HPDE6-E6E7 (cell line): ENCODE measurements at regions not wholly inside any gene's neighbourhood (a gene's known extent, or its start where the extent isn't known, plus 50 kb on each side); places are given as distances from the start of the nearest gene placed in this dataset.

ENCODE experiments used
- DNase-seq: peaks from one replicate; pipeline ENCODE4 v3.0.0; 2011; ENCODE audit warnings: missing footprints; ENCODE audit errors: extremely low spot score

DNA sequence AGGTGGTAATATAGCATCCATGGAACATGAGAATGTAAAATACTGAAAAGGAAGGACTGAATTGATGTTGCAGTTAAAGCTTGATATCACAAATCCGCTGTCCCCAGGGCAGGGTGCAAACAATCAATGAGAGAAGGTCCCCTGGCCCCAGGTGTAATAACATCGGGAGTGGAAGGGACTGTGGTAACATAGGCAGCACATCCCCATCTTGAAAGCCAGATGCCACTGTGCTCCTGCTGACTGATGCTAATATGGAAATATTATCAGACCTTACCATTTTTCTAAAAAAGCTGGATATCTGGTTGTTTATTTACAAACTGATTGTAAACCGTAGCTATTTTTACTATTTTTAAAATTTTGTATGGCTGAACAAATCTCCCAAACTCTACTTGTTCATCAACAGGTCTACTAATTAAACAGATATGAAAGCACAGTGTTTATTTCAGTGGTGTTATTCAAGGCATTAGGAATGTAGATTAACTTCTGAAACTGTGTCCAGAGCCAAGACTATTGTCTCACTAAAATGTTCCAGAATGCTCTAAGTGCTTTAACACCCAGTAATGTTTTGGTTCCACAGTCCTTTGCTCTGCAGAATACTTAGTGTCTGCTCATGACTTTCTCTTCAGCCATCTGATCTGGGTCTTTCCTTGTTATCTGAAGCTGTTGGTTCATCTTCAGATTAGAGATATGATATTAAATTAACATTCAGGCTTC lies 386.0 kb upstream of the RARB start:
- DNase-seq: no peak

DNA sequence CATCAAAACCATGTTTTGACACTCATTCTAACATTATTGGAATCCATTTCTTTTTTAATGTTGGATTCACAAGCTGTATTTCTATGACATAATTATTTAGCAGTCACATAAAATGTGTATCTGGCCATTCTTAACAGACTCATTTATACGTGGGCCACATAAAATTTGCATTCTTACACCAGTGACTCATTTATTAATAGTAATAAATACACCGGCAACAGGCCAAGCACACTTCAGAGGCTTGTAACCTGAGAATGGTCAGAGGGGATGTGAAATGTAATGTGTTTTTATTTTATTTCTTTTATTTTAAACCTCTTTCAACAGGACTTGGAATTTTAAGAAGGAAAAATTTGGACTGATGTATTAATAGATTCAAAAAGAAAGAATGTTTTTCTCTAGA lies 384.9 kb upstream of the RARB start:
- DNase-seq: no peak

DNA sequence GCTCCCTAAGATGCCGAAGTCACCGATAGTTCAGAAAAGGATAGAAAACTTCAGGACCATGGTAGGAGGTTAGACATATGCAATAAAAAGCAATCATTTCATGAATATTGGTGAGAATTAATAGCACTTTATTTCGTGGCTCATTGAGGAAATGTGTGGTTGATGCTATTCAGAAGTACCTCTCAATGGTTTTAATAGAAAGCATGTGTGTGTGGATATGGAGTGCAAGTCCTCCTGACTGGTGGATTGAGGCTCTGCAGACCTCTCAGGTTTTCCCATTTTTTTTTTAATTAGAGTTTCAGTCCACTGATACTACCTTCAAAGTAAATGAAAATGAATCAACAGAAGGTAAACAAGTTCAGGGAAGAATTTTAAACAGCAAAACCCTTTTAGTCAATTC lies 384.3 kb upstream of the RARB start:
- DNase-seq: no peak

DNA sequence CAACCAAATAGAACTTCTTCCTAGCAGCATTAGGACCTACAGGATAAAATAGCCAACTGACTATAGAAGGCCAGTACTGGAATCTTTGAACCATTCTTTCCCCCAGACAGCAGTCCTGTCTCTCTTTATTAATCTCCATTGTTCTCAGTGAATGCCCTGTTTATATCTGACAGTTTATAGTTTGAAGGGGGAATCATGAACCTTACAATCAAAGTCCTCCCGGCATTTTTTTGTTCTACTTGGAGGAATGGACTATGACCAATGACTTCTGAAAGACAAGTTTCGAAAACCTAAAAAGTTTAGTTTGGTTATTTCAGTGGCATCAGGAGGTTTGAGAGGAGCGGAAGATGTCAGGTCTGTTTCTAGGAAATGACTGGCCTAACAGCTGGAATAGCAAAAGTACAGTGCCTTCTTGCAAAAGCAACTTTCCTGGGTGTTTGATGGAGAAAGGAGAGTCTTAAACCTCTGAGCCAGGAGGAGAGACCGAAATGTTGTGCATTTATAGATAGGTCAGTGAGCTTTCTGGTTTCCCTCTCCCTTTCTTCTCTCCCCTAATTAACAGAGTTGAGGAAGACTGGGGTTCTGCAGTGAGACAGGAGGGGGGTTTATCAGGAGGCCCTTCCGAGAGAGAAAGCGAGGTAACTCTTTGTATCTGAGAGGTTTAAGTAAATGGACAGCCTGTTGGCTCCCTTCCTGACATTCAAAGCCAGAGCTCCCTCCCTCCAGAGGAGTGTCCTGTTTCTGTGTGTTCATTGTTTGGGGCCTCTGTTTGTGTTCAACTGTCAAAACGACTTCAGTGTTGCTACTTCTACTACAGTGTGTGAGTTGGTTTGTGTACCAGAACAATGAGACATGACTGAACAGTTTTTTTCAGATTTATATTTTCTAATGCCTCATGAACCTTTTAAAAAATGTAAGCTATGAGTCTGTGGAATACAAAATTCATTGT lies 383.0 kb upstream of the RARB start:
- DNase-seq: no peak

DNA sequence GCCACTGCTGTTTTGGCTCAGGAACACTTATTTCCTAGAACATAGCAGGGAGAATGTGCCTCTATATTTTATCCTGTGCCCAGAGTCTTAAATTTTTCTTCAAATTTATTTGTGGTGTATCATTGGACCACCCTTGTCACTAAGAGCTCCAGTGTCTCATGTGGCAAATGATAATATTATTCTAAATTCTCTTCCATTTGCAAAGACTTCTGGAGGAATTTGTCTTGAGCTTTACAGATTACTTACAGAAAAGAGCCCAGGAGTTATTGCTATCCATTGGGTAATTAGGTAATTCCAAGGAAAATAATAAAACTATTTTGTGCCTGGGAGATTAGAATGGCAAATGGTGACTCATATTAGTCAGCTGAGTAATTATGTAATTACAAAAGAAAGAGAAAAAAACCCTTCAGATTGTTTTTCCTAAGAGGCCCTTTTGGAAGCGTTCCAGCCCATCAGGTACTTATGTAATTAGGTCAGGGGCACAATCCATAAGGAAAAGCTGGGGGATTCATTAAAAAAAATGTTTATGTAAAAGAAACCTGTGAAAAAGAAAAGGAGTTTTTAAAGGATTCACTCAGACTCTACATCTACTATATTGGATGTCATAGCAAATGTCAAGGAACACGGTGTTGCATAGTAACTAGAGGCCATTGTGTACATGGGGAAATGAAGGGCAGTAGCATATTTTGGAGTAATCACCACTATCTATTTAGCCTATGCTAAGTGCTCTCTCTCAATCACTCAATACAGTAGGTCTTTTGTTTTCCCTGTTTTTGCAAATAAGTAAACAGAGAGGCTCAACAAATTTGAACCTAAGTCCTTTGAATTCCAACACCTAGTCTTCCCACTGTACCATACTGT lies 380.9 kb upstream of the RARB start:
- no peak for DNase-seq

DNA sequence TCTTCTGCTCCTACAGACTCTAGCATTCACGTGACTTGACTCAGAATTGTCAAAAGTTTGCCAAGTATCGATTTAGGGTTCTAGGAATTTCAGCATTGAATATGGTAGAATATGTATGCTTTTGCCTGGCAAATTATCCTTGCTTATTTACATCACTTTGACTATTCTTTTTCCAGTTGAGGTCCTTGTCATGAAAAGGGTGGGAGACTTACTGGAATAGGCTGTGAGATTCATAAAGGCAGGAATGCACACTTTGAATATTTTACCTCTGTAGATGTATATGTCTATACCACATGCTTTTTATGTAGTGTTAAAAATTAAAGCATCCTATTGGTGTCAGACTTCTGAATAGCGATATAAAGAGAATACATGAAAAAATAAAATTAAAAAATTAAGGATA lies 378.8 kb upstream of the RARB start:
- DNase-seq: no peak

DNA sequence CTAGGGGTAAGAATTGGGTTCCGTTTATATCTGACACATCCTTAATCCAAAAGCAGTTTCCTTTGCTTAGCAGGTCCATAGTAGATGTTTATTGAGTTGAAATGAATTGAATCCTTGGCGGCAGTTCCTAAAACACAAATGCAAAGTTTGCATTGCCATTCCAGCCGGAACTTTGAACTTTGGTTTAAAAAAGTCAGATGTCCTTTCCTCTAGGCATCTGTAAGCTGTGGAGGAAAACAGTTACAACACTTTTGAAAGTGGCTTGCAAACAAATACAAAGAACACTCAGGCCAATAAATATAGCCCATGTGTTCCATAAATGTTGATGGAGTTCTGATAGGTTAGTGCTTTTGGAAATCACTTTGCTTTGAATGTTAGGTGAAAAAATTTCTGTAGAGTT lies 374.7 kb upstream of the RARB start:
- DNase-seq: no peak

DNA sequence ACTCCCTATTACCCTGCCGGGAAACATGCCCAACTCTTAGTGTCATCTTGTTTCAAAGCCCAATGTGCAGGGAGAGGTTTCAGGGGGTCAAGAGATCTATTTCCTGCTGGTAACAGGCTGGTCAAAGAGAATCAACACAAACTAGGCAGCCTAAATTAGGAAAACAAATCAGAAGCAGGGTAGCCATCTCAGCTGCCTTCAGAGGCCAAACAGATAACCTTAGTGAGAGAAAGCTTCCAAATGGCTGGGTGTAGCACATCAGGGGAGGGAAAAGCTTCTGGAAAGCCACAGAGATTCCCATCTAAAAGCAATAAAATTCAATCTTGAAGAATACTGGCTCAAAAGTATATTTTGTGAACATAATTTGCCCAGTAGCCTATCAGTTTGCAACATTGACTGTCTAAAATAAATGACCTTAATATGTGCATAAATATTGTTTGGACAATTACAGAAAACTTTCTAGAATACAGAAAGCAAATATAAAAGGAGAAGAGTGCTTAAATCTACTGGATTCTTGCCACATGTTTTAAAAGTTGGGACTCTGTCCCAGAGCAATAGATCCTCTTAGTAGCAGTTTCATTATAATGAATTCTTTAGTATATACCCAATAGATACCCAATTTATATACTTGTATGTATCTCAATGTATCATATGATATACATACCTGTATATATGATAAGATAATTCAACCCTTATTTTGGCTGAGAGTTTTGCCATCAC lies 371.9 kb upstream of the RARB start:
- no peak for DNase-seq

DNA sequence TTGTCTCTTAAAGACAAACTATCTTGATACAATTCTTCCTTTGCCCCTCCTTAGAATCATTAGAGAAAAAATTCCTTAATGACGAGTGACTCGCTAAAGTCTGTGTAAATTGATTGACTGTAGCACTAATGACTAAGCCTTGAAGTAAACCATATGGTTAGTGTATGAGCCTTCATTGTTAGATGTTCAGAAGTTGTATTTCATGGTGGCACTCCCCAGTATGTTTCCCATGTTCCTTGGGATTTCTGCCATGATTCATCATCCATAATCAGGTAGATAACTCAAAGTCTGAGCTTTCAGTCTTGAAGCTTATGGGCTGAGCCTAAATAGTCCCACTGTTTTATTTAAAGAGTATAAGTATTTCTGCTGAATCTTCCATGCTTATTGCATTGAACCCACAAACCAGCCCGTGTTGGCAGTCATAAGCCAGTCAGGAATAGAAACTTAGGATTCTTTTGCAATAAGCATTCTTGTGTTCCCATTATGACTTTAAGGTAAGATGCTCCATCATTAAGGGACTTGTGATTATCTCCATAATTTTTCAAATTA lies 371.2 kb upstream of the RARB start:
- no peak for DNase-seq

DNA sequence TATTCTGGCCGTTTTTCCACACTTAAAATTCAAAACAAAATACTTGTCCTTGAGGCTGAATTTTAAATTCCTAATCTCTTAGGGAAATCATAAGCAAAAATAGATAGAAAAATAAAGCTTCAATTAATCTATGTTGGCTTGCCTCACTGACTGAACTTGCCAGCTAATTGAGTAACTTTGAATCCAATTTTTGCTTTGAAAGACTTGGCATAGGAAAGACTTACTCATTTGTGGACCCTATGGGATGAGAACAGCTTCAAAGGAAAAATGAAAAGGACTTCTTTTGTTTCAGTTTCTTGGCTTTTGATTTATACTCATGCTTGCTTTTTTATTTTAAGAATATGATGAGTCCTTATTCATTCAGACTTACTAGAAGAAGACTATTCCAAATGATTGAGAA lies 370.7 kb upstream of the RARB start:
- DNase-seq: no peak

DNA sequence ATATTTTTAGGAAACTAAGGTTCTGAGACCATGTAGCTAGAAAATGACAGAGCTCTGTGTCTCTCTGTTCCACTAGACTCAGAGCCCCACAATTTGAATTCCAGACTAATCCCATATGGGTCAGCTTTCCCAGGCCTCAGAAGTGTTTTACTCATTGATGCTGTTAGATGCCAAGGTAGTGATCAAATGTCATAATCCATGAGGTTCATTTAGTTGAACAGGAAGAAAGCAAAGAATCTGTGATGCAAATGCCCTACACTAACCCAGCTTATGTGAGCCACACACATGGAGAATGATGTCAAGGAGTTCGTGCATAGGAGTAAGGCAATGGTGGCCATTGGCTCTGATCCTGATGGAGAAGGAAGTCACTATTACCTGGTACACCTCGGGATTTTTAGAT lies 363.4 kb upstream of the RARB start:
- no peak for DNase-seq

DNA sequence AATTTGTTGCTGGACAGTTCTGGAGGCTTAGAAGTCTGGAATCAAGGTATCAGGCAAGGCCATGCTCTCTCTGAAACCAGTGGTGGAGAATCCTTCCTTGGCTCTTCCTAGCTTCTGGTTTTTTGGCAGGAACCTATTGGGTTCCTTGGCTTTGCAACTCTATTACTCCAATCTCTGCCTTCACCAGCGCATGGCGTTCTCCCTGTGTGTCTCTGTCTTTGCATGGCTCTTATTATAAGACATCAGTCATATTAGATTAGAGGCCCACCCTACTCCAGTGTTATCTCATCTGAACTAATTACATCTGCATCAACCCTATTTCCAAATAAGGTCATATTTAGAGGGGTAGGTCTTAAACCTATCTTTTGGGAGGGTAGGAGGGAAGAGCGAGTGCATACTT lies 358.1 kb upstream of the RARB start:
- DNase-seq: no peak

DNA sequence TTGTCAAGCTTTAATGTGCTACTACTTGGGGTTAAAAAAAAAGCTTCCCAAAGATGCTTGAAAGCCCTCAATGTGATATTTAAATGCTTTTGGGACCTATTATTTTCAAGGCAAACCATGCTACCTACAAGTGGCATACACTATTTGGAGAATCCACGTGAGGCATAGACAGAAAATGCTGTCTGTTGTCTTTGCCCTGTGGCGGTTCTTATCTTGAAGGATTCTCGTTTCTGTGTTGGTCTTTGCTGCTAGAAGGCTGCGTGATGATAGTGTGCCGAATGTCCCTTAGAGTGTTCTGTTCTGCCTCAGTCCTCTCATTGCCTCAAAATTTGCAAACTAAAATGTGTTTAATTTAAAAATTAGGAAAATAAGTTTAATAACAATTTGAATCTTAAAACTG lies 356.2 kb upstream of the RARB start:
- no peak for DNase-seq

DNA sequence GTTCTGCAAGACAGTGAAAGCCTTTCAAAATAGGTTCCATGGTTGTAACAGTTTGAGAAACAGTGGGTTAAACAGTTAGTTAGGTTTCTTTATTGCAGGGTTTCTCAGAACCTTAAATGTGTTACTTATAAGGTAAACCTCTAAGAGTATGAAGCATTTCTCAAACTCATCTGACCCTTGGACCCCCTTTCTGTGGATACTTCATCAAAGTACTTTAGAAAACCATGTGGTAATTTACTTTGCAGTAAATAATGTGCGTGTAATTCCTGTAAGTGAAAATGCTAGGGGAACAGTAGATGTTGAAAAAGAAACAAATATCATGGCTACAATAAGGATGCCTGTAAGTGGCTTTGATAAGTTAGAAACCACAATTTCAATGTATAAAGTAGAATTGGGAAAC lies 354.6 kb upstream of the RARB start:
- no peak for DNase-seq

DNA sequence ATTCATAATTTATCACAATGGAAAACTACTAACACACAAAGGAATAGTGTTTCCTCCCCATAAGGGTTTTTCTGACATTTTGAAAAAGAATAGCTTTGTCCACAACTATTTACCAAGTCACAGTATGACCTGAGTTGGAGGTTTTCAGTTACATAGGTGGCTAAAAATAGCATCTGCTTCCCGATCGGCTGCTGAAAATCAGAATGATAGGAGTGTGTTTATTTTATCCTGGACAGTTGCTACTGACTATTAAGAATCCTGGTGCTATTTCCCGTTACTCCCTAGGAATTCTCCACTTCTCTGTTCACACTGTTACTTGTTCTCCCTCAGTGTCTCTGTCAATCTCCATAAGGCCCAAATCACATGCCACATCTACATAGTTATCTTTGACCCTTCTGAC lies 353.9 kb upstream of the RARB start:
- DNase-seq: no peak

DNA sequence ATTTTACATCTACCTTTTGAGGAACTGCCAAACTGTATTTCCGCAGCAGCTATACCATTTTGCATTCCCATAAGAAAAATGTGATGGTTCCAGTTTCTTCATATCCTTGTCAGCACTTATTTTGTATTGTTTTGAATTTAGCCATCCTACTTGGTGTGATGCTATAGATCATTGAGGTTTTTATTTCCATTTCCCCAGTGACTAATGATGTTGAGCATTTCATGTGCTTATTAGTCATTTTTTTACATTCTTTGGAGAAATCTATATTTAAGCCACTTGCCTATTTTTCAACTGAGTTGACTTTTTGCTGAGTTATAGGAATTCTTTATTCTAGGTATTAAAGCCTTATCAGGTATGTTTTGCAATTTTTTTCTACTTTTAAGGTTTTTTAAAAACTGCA lies 347.6 kb upstream of the RARB start:
- no peak for DNase-seq

DNA sequence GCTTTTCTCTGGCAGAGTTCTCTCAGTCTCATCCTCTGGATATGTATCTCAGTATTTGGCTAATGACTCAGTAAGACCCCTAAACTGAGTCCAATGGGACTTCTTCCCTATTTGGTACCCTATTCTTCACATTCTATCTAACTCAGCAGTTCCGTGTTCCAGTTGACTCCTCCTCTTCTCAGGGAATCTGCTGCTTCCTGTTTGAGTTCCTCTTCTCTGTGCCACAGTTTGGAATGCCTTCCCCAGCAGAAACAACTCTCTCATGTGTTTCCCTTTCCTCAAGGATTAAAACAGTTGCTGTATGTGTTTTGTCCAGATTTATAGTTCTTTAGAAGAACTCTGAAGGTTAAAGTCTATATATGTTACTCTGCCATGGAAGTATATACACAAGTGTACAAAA lies 344.0 kb upstream of the RARB start:
- no peak for DNase-seq

DNA sequence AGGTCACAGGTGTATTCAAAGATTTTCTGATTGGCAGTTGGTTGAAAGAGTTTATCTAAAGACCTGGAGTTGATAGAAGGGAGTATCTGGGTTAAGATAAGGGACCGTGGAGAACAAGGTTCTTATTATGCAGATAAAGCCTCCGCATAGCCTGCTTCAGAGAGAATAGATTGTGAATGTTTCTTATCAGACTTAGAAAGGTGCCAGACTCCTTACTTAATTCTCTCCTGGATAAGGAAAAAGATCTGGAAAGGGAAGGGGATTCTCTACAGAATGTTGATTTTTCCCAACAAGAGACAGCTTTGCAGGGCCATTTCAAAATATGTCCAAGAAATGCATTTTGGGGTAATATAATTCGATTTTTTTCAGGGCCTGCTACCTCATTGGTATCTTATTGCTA lies 341.3 kb upstream of the RARB start:
- no peak for DNase-seq

DNA sequence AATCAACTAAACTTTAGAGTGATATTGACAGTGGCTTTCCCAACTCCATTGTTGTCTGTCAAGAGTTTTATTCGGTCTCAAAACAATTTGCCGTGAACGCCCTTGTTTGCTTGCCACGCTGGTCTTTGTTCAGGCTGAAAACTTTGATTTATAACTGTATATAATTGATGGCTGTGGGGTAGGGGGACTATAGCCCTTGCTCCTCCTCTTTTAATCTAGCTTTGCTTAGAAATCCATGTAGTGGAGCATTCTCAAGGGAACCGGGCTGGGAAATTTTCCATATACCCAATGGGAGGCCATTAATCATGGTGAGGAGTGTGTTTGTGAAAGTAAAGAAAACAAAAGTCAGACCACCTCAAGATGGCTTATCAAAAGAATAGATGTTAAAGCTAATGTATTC lies 339.8 kb upstream of the RARB start:
- DNase-seq: no peak

DNA sequence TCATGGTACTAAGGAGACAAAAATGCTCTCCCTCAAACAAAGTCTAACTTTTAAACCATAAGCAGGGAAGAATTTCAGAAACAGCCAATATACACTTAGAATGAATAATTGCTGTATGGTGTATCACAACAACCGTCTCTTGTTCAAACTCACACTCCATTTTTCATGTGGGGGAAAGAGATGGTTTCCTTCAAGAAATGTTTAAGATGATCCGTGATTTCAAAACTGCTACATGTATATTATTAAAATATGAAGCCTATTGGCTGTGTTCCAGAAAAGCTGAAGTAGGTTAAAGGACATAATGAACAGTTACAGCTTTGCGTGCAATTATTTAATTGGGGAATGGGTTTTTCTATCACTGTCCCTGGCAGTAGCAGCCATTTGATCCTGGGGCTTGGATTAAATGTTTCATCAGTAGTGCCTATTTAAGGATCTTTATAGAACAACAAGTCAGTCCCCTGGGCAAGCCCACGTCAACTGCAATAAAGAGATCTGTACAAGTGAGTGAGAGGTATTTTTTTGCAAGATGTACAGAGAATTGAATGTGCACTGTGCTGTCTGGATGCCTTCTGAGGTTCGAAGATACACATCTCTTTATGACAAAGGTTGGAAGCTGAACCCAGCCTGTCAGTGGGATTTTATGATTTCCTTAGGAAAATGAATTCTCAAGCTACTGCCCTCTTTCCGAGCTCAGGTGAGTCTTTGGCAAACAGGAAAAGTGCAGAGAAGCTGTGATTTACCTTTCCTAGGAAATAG lies 337.2 kb upstream of the RARB start:
- no peak for DNase-seq

DNA sequence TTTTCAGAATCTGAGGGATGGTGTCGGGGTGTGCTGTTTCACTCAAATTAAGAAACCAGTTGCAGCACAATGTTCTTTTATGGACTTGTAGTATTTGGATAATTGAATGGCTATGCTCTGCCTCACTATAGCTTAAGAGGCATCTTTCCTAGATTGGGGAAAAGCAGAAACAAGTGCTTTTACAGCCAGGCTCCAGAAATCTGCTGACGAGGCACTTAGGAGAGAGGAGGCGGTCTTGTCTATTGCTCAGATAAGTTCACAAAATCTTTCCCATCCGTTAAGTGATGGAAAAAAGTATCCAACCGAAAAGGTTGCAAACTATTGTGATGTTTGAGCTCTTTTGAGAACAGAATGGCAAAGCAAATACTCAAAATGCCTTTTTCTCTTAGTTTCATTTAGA lies 336.1 kb upstream of the RARB start:
- no peak for DNase-seq
